IPS DF 4.7 (cell line): ENCODE measurements at regions not wholly inside any gene's neighbourhood (a gene's known extent, or its start where the extent isn't known, plus 50 kb on each side); places are given as distances from the start of the nearest gene placed in this dataset.

ENCODE experiments used
- DNase-seq: peaks from one replicate; pipeline ENCODE4 v3.0.0-alpha.2; 2013; ENCODE audit warnings: low spot score; ENCODE audit errors: extremely low read depth

GRCh38 chr2:6393819-6394218 is 471.9 kb downstream of the CMPK2 start:
- no peak for DNase-seq

- DNase-seq, result no peak
Observed at GRCh38 chr2:6394276-6394675, 471.4 kb downstream of the CMPK2 start.

GRCh38 chr2:6398421-6398820 is 467.3 kb downstream of the CMPK2 start:
- DNase-seq, result no peak

- DNase-seq, result no peak
Observed at GRCh38 chr2:6401301-6401700, 464.4 kb downstream of the CMPK2 start.

- DNase-seq, result no peak
Observed at GRCh38 chr2:6408057-6408456, 457.6 kb downstream of the CMPK2 start.

GRCh38 chr2:6410313-6410712 is 455.4 kb downstream of the CMPK2 start:
- no peak for DNase-seq

GRCh38 chr2:6412533-6413091 is 453.1 kb downstream of the CMPK2 start:
- DNase-seq, result no peak

GRCh38 chr2:6417050-6417449 is 448.7 kb downstream of the CMPK2 start:
- no peak for DNase-seq

- DNase-seq, result no peak
Observed at GRCh38 chr2:6418291-6418690, 447.4 kb downstream of the CMPK2 start.

- no peak for DNase-seq
Observed at GRCh38 chr2:6421138-6421730, 444.5 kb downstream of the CMPK2 start.

- DNase-seq, result no peak
Observed at GRCh38 chr2:6421888-6422287, 443.8 kb downstream of the CMPK2 start.

GRCh38 chr2:6423157-6423556 is 442.6 kb downstream of the CMPK2 start:
- no peak for DNase-seq

GRCh38 chr2:6423944-6424343 is 441.8 kb downstream of the CMPK2 start:
- no peak for DNase-seq

GRCh38 chr2:6425032-6425431 is 440.7 kb downstream of the CMPK2 start:
- no peak for DNase-seq

- DNase-seq, result no peak
Observed at GRCh38 chr2:6429210-6429986, 436.3 kb downstream of the CMPK2 start.

- DNase-seq, result no peak
Observed at GRCh38 chr2:6434438-6434837, 431.3 kb downstream of the CMPK2 start.

GRCh38 chr2:6441800-6442199 is 423.9 kb downstream of the CMPK2 start:
- DNase-seq, result no peak

GRCh38 chr2:6442252-6442985 is 423.3 kb downstream of the CMPK2 start:
- no peak for DNase-seq

GRCh38 chr2:6443061-6443823 is 422.5 kb downstream of the CMPK2 start:
- DNase-seq, result no peak

GRCh38 chr2:6444514-6444913 is 421.2 kb downstream of the CMPK2 start:
- DNase-seq, result no peak

- no peak for DNase-seq
Observed at GRCh38 chr2:6445156-6445555, 420.6 kb downstream of the CMPK2 start.
